GM12892 (cell line): ENCODE measurements at regions not wholly inside any gene's neighbourhood (a gene's known extent, or its start where the extent isn't known, plus 50 kb on each side); places are given as distances from the start of the nearest gene placed in this dataset.

Experiments
- POLR2A ChIP-seq: IDR thresholded peaks from 2 replicates; pipeline ENCODE4 v1.6.1; 2011; ENCODE audit warnings: low read depth, low read length, control low read depth
- POLR2AphosphoS5 ChIP-seq: IDR thresholded peaks from 2 replicates; pipeline ENCODE4 v1.6.1; 2011; ENCODE audit warnings: low read depth, low read length, control low read depth

- no peak for TF ChIP-seq POLR2AphosphoS5
- TF ChIP-seq POLR2A, result no peak
Measured at GRCh38 chr21:19941626-19942025, 1056.6 kb upstream of the NCAM2 start.
